ENCODE measurements at regions not wholly inside any gene's neighbourhood (a gene's known extent, or its start where the extent isn't known, plus 50 kb on each side); places are given as distances from the start of the nearest gene placed in this dataset.

GRCh38 chr14:101215266-101215665, 311.7 kb upstream of the RTL1 start:
- no peaks in the 10 kb centered on the region for H3K36me3 Mint-ChIP-seq
- CTCF ChIA-PET, result no interaction called here

GRCh38 chr14:101215927-101216326, 312.4 kb upstream of the RTL1 start:
- no peaks in the 10 kb centered on the region for H3K4me1 Mint-ChIP-seq
- no peak overlapping the region for H3K4me3 Mint-ChIP-seq
- H3K36me3 Mint-ChIP-seq, result no peaks in the 10 kb centered on the region
- CTCF ChIA-PET, result no interaction called here
- DNase-seq, result no peak
- no peak overlapping the region for H3K27ac Mint-ChIP-seq
- H3K9me3 Mint-ChIP-seq, result peaks cover 11% of the 10 kb centered on the region
- H3K27me3 Mint-ChIP-seq, result no peaks in the 10 kb centered on the region

More at GRCh38 chr14:101215266-101215665, 311.7 kb upstream of the RTL1 start:
- Mint-ChIP-seq H3K27me3 (no peaks in the 10 kb centered on the region), H3K4me3 (no peak overlapping the region), H3K9me3 (peaks cover 16% of the 10 kb centered on the region), H3K27ac (no peak overlapping the region), H3K4me1 (no peaks in the 10 kb centered on the region)
- no peak for DNase-seq

- Mint-ChIP-seq H3K9me3 (peaks cover 11% of the 10 kb centered on the region), H3K4me3 (no peak overlapping the region), H3K27ac (no peak overlapping the region), H3K4me1 (no peaks in the 10 kb centered on the region), H3K36me3 (no peaks in the 10 kb centered on the region), H3K27me3 (no peaks in the 10 kb centered on the region)
- DNase-seq, result no peak
- CTCF ChIA-PET, result no interaction called here
Measured at GRCh38 chr14:101216366-101217079, 313.0 kb upstream of the RTL1 start.

GRCh38 chr14:101217080-101217463, 313.6 kb upstream of the RTL1 start:
- peaks cover 8% of the 10 kb centered on the region for H3K9me3 Mint-ChIP-seq
- DNase-seq, result no peak
- H3K27me3 Mint-ChIP-seq, result no peaks in the 10 kb centered on the region
- CTCF ChIA-PET, result no interaction called here
- H3K27ac Mint-ChIP-seq, result no peak overlapping the region
- H3K36me3 Mint-ChIP-seq, result no peaks in the 10 kb centered on the region
- H3K4me3 Mint-ChIP-seq, result no peak overlapping the region
- H3K4me1 Mint-ChIP-seq, result no peaks in the 10 kb centered on the region

- Mint-ChIP-seq H3K27me3 (no peaks in the 10 kb centered on the region), H3K9me3 (peaks cover 6% of the 10 kb centered on the region), H3K4me3 (no peak overlapping the region), H3K36me3 (no peaks in the 10 kb centered on the region), H3K4me1 (no peaks in the 10 kb centered on the region), H3K27ac (no peak overlapping the region)
- CTCF ChIA-PET, result no interaction called here
- no peak for DNase-seq
Measured at GRCh38 chr14:101217616-101218371, 314.3 kb upstream of the RTL1 start.

GRCh38 chr14:101219896-101220703, 316.6 kb upstream of the RTL1 start:
- Mint-ChIP-seq H3K4me1 (no peaks in the 10 kb centered on the region), H3K27me3 (peaks cover 9% of the 10 kb centered on the region), H3K4me3 (no peak overlapping the region), H3K27ac (no peak overlapping the region), H3K36me3 (no peaks in the 10 kb centered on the region), H3K9me3 (peaks cover 3% of the 10 kb centered on the region)
- no peak for DNase-seq
- CTCF ChIA-PET, result no interaction called here

GRCh38 chr14:101220921-101221510, 317.5 kb upstream of the RTL1 start:
- H3K27me3 Mint-ChIP-seq, result peaks cover 13% of the 10 kb centered on the region
- H3K36me3 Mint-ChIP-seq, result no peaks in the 10 kb centered on the region
- DNase-seq, result no peak
- no peaks in the 10 kb centered on the region for H3K4me1 Mint-ChIP-seq
- CTCF ChIA-PET, result no interaction called here
- no peak overlapping the region for H3K4me3 Mint-ChIP-seq
- H3K27ac Mint-ChIP-seq, result no peak overlapping the region
- H3K9me3 Mint-ChIP-seq, result no peaks in the 10 kb centered on the region

GRCh38 chr14:101221549-101222160, 318.1 kb upstream of the RTL1 start:
- Mint-ChIP-seq H3K4me1 (no peaks in the 10 kb centered on the region), H3K27me3 (peaks cover 15% of the 10 kb centered on the region), H3K36me3 (no peaks in the 10 kb centered on the region), H3K4me3 (no peak overlapping the region), H3K27ac (no peak overlapping the region), H3K9me3 (no peaks in the 10 kb centered on the region)
- DNase-seq, result no peak
- CTCF ChIA-PET, result no interaction called here

- Mint-ChIP-seq H3K36me3 (no peaks in the 10 kb centered on the region), H3K4me1 (no peaks in the 10 kb centered on the region), H3K4me3 (no peak overlapping the region), H3K27me3 (peaks cover 15% of the 10 kb centered on the region), H3K27ac (no peak overlapping the region), H3K9me3 (no peaks in the 10 kb centered on the region)
- no peak for DNase-seq
- CTCF ChIA-PET, result no interaction called here
Measured at GRCh38 chr14:101222362-101223070, 319.0 kb upstream of the RTL1 start.

- Mint-ChIP-seq H3K4me1 (no peaks in the 10 kb centered on the region), H3K27me3 (peaks cover 15% of the 10 kb centered on the region), H3K27ac (no peak overlapping the region), H3K36me3 (no peaks in the 10 kb centered on the region), H3K9me3 (no peaks in the 10 kb centered on the region), H3K4me3 (no peak overlapping the region)
- CTCF ChIA-PET, result no interaction called here
- DNase-seq, result no peak
Measured at GRCh38 chr14:101223127-101223526, 319.6 kb upstream of the RTL1 start.

GRCh38 chr14:101223561-101224162, 320.1 kb upstream of the RTL1 start:
- peaks cover 15% of the 10 kb centered on the region for H3K27me3 Mint-ChIP-seq
- H3K36me3 Mint-ChIP-seq, result no peaks in the 10 kb centered on the region
- H3K4me1 Mint-ChIP-seq, result no peaks in the 10 kb centered on the region
- H3K27ac Mint-ChIP-seq, result no peak overlapping the region
- CTCF ChIA-PET, result no interaction called here
- H3K4me3 Mint-ChIP-seq, result no peak overlapping the region
- no peak for DNase-seq
- no peaks in the 10 kb centered on the region for H3K9me3 Mint-ChIP-seq

- CTCF ChIA-PET, result no interaction called here
- H3K9me3 Mint-ChIP-seq, result no peaks in the 10 kb centered on the region
- peaks cover 15% of the 10 kb centered on the region for H3K27me3 Mint-ChIP-seq
- no peaks in the 10 kb centered on the region for H3K4me1 Mint-ChIP-seq
- H3K4me3 Mint-ChIP-seq, result no peak overlapping the region
- H3K27ac Mint-ChIP-seq, result no peak overlapping the region
- DNase-seq, result no peak
- no peaks in the 10 kb centered on the region for H3K36me3 Mint-ChIP-seq
Measured at GRCh38 chr14:101224356-101225156, 321.0 kb upstream of the RTL1 start.
